ENCODE measurements at regions not wholly inside any gene's neighbourhood (a gene's known extent, or its start where the extent isn't known, plus 50 kb on each side); places are given as distances from the start of the nearest gene placed in this dataset.

GRCh38 chr5:116668390-116668789 is 93.8 kb upstream of the SEMA6A start:
- Histone ChIP-seq H3K4me1 (peaks cover 0 to 3% (median 0%) of the 10 kb centered on the region in 6 donors), H3K9me3 (no peaks in the 10 kb centered on the region), H3K27me3 (replicated peaks in 1 of 7) (no peaks in the 10 kb centered on the region), H3K4me3 (no peak overlapping the region), H3K36me3 (no peaks in the 10 kb centered on the region), H3K27ac (no peak overlapping the region)
- intact Hi-C loops (cut with DNase I; ENCODE audit: low total_unique reads), result no loop called here
- no peak for TF ChIP-seq POLR2A (IDR thresholded peaks at IDR 0.05)
- TF ChIP-seq CTCF (IDR thresholded peaks at IDR 0.05 in 8 of 11, conservative IDR thresholded peaks at IDR 0.05 in 3 of 11), result no peak
- no peak for TF ChIP-seq POLR2AphosphoS5 (IDR thresholded peaks at IDR 0.05)
- 80 to 90% (median 88%) methylated on average over 1 of the region's 1 CpG for WGBS, 5 donors
- DNase-seq, result no peak

DNA sequence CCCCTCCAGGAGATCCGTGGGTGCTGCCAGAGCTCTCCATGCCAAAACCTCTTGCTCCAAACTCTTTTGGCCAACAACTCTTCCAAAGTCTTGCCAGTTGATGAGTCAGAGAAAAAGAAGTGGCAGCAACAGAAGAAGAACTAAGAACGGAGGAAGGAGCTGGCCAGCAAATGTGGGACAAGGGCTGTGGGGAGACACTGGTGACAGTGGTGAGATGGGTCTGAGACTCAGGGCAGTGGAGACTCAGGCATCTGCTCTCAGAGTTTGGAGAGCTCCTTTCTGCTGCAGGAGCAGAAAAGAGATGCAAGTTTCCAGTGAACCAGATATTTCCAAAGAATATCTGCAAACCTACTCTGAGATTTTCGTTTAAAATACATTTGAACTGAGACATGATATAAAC is 92.3 kb upstream of the SEMA6A start:
- Histone ChIP-seq H3K27me3 (replicated peaks in 1 of 7) (no peaks in the 10 kb centered on the region), H3K27ac (no peak overlapping the region), H3K4me3 (no peak overlapping the region), H3K4me1 (peaks cover 0 to 3% (median 0%) of the 10 kb centered on the region in 6 donors), H3K36me3 (no peaks in the 10 kb centered on the region), H3K9me3 (peaks cover 0 to 8% (median 2%) of the 10 kb centered on the region in 8 donors)
- intact Hi-C loops (cut with DNase I; ENCODE audit: low total_unique reads), result no loop called here
- no peak for TF ChIP-seq POLR2AphosphoS5 (IDR thresholded peaks at IDR 0.05)
- TF ChIP-seq CTCF (IDR thresholded peaks at IDR 0.05 in 8 of 11, conservative IDR thresholded peaks at IDR 0.05 in 3 of 11), result no peak
- TF ChIP-seq POLR2A (IDR thresholded peaks at IDR 0.05), result no peak
- no peak for DNase-seq
- 70 to 83% (median 76%) methylated on average over 3 of the region's 3 CpGs for WGBS, 5 donors

- H3K27ac ChIP-seq, result no peak overlapping the region
- TF ChIP-seq POLR2A (IDR thresholded peaks at IDR 0.05), result no peak
- TF ChIP-seq POLR2AphosphoS5 (IDR thresholded peaks at IDR 0.05), result no peak
- TF ChIP-seq CTCF (IDR thresholded peaks at IDR 0.05 in 8 of 11, conservative IDR thresholded peaks at IDR 0.05 in 3 of 11), result no peak
- H3K4me3 ChIP-seq, result no peak overlapping the region
- intact Hi-C loops (cut with DNase I; ENCODE audit: low total_unique reads), result no loop called here
- peaks cover 0 to 8% (median 0%) of the 10 kb centered on the region in 7 donors for H3K27me3 ChIP-seq (replicated peaks in 1 of 7)
- 68 to 86% (median 72%) methylated on average over 5 of the region's 5 CpGs for WGBS, 5 donors
- peaks cover 0 to 1% (median 0%) of the 10 kb centered on the region in 6 donors for H3K4me1 ChIP-seq
- peaks cover 0 to 26% (median 16%) of the 10 kb centered on the region in 8 donors for H3K9me3 ChIP-seq
- no peak for DNase-seq
- no peaks in the 10 kb centered on the region for H3K36me3 ChIP-seq
Measured at GRCh38 chr5:116664988-116665387, 90.4 kb upstream of the SEMA6A start.

DNA sequence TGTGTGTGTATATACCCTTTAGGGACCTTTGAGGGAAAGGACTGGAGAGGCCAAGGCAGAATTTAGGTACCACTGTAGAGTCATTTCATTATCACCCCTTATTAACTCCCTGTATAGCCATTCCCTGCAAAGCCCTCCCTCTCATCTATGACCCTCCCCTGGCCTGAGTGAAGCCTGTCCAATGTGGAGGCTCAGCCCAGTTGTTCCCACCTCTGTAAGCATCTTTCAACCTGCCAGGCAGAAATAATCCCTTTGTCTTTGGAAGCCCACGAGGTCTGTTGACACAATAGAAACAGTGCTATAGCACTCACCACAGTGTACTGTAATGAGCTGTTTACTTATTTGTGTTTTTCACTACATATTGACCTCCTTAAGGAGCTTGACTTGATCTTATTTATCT is 88.5 kb upstream of the SEMA6A start:
- Histone ChIP-seq H3K27ac (no peak overlapping the region), H3K4me3 (no peak overlapping the region), H3K4me1 (no peaks in the 10 kb centered on the region), H3K36me3 (no peaks in the 10 kb centered on the region), H3K27me3 (replicated peaks in 1 of 7) (peaks cover 0 to 8% (median 0%) of the 10 kb centered on the region in 7 donors), H3K9me3 (peaks cover 0 to 26% (median 16%) of the 10 kb centered on the region in 8 donors)
- intact Hi-C loops (cut with DNase I; ENCODE audit: low total_unique reads), result no loop called here
- DNase-seq, result no peak
- WGBS, 5 donors, result 69 to 81% (median 75%) methylated on average over 1 of the region's 1 CpG
- TF ChIP-seq POLR2AphosphoS5 (IDR thresholded peaks at IDR 0.05) (no peak), POLR2A (IDR thresholded peaks at IDR 0.05) (no peak), CTCF (IDR thresholded peaks at IDR 0.05 in 8 of 11, conservative IDR thresholded peaks at IDR 0.05 in 3 of 11) (no peak)

Measured in spleen (tissue), 11 donors.